Skin epidermis (tissue), 12 donors: ENCODE measurements at regions not wholly inside any gene's neighbourhood (a gene's known extent, or its start where the extent isn't known, plus 50 kb on each side); places are given as distances from the start of the nearest gene placed in this dataset.
A peak's percentile ranks its signal among the peaks of the same experiment; 100 is the strongest.

Experiments
- H3K27ac ChIP-seq, 21 experiments: fragments of 200-600 bp; sonication (generic) in 11 of 21; one replicate each; pipeline ENCODE4 v1.5.0; 2020; ENCODE audit warnings: mild to moderate bottlenecking in 3 of 21, inconsistent platforms in 2 of 21, moderate library complexity in 2 of 21
- H3K4me3 ChIP-seq, 7 experiments: fragments of 200-600 bp; sonication (generic) in 2 of 7; one replicate each; pipeline ENCODE4 v1.5.0; 2020; ENCODE audit warnings: inconsistent platforms in 2 of 7, mild to moderate bottlenecking in 2 of 7, moderate library complexity in 1 of 7

DNA sequence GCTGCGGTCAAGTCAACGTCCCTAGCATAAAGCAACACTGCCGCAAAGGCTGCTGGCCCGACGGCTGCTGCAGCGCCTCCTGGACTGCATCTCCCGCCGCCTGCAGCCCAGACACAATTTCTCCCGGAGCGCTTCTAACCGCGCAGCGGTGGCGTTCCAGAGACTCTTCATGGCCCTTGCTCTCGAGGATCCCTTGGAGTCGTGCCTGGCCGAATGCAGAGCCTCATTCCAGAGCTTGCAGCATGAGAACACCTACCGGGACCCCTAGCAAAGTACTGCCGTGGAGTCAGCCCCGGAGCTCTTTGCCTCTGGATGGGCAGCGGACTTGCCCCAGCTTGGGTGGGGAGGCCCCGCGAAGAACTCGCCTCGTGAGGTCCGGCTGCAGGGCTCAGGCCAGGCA, 79.7 kb upstream of the ZNF32 start:
- no peak overlapping the region for H3K4me3 ChIP-seq
- no peak overlapping the region for H3K27ac ChIP-seq

DNA sequence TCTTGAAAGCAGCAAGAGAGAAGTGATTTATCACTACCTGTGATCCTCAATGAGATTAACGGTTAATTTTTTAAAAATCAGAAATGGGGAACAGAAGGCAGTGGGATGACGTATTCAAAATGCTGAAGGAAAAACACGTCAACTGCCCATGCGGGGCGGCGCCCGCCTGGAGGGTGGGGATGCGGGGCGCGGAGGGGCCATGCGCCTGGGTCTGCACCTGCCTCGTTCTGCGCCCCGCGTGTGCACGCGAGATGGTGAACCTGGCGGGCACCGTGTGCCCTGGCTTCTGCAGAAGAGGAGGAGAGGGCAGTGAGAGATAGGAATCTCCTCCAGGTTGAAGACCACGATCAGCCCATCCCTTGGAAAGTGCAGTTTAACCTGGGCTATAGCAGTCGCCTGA, 79.3 kb upstream of the ZNF32 start:
- Histone ChIP-seq H3K27ac (no peak overlapping the region), H3K4me3 (no peak overlapping the region)

DNA sequence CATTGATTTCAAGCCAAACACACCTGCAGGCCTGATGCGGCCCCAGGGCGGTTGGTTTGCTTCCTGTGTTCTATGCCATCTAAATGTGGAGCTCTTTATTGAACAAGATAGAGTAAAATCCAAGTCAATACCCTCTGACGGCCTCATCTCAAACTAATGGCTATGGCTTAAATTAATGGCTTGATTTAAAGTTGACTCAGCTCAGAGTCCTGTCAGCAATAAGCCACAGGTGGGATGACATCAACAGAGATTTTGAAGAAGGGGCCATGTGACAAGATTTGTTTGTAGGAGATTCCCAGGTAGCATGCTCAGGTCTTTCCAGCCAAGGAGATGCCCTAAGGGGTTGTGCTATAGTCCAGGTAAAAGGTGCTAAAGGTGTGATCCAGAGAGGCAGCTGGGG, 66.7 kb upstream of the ZNF32 start:
- H3K4me3 ChIP-seq = no peak overlapping the region

DNA sequence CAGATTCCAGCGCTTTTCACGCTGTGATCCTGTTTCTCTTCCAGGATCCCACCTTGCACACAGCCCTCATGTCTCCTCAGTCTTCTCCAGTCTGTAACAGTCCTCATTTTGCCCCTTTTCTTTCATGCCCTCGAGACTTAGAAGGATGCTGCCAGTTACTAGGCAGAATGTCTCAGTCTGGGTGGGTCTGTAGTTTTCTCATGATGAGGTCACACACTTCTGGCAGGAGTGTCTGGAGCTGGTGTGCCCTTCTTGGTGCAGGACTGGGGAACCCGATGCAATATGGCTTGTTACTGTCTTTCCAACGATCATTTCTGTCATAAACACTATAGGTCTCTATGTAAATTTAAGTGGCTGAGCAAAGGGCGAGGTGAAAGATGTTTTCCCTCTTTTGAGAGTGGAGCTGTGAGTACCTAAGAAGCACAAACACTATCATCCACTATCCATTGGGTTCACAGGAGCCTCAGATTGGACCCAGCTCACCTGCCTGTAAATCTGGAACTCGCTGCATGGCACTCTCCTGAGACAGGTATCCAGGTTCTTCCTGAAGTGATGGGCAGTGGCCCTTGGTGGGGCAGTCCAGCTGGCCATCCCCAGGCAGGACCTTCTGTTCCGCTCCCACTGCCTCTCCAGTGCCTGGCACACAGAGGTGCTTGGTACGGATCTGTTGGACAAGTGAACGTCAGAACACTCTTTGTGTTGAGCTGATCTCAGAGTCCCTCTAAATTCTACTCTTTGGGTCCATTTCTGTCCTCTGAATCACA, 64.3 kb upstream of the ZNF32 start:
- H3K4me3 ChIP-seq = no peak overlapping the region

More for the DNA sequence above, 66.7 kb upstream of the ZNF32 start:
- no peak overlapping the region for H3K27ac ChIP-seq

DNA sequence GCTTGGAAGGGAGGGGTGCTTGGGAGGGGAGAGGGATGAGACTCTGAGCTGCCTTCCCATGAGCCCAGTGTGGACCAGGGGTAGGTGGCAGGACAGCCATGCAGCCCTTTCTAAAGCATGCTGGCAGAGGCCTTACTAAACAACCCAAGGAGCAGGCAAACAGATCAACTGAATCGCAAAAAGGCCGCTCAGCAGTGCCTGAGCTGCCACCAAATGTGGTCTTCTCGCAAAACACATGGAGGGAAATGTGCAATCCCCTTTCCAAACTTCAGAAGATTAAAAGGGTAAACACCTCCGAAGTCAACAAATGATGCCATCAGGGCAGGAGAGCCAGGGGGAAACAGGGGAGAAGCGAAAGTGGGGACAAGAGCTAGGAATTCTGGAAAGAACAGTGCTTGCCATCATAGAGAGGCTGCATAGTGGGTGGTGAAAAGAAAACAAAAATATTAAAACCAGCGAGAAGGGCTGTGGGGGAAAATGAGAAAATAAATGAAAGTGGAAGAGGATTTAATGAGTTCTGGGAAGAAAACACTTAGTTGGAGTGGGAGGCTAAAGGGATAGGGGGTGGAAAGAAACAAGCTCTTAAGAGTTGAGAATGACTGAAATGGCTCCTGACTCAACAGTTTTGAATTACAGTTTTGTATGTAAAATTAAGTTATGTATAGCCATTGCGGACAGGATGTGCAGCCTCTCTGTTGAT, 62.2 kb upstream of the ZNF32 start:
- no peak overlapping the region for H3K4me3 ChIP-seq

More for the DNA sequence above, 64.3 kb upstream of the ZNF32 start:
- no peak overlapping the region for H3K27ac ChIP-seq

DNA sequence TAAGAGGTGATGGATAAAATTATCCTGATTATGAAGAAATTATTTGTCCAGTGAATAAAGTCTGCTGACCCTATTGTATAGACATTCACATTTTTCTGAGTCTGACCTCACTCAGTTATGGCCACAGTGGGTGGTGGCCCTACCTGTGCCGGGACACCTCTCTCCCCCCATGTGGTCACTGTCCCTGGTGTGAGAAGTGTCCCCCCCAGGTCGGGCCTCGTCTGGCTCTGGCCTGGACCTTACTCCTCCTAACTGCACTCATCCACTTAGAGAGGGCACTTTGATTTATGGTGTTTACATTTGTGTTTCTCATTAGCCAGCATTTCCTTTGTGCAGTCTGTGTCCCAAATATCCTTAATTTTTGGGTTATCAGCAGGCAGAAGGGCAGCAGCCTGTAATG, 59.6 kb upstream of the ZNF32 start:
- Histone ChIP-seq H3K27ac (peak overlapping the region in 1 of 21 experiments; percentile 11), H3K4me3 (no peak overlapping the region)

More for the DNA sequence above, 62.2 kb upstream of the ZNF32 start:
- H3K27ac ChIP-seq = no peak overlapping the region

DNA sequence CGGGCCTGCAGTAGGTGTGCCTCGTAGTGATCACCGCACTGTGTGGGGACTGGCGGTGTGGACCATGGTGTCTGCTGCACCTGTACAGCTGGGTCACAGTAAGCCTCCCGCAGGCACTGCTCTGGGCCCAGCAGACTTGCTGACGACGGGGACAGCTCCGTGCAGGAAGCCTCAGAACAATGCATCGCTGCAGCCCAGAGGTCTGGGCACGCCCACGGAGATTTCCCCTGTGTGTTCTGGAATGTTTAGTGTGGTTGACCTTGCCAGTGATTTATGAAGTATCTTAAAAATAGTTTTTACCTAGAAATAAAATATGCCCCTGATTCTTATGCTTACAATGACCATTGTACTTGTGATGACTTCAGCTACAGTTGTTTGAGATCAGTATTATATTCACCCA, 59.1 kb upstream of the ZNF32 start:
- no peak overlapping the region for H3K27ac ChIP-seq
- no peak overlapping the region for H3K4me3 ChIP-seq

DNA sequence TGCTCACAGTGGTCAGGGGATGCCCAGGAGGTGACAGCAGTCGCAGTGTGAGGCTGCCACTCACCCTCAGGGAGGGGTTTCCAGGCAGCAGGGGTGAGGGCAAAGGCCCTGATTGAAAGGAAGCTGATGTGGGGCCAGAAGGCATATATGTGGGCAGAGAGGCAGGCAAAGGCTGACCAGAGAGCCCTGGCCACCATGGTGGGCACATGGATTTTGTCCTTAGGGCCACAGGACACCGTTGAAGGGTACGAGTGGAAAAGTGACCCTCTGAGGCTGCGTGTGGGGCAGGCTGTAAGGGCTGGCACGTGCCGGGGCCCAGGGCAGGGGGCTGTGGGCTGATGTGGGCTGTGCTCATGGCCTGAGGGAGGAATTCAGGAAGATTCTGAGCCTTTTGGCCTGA, 57.5 kb upstream of the ZNF32 start:
- Histone ChIP-seq H3K4me3 (no peak overlapping the region), H3K27ac (no peak overlapping the region)

DNA sequence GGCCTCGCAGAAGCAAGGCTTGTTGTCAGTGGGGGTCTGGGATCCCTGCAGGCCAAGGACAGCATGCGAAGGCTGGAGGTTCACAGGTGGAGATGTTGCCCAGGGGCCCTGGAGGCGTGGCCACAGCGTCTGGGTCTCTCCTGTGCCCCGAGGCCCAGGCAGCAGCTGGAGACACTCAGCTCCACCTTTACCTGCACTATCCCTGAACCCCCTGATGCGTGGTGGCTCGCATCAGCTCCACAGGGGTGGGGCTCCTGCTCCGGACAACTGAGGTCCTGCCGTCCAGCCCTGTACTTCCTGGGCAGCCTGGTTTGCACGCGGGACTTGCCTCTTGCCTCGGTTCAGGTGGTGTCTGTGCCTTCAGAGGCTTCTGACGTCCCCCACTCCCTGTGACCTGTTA, 54.6 kb upstream of the ZNF32 start:
- Histone ChIP-seq H3K27ac (no peak overlapping the region), H3K4me3 (no peak overlapping the region)

DNA sequence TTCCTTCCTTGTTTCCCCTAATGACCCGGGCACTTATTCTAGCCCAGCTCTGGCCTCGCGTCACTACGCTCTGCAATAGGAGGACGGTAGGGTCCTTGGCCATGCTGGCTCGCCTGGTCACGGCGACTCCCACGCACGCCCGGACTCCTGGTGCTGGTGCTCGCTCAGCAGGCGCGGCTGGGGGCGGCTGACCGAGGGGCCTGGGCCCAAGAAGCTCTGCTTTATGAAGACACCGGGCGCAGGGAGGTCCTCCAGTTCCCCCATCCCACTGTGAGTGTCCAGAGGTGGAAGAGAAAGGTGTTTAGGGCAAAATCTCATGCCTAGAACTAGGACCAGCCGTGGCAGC, 54.2 kb upstream of the ZNF32 start:
- H3K27ac ChIP-seq = no peak overlapping the region
- H3K4me3 ChIP-seq = no peak overlapping the region

DNA sequence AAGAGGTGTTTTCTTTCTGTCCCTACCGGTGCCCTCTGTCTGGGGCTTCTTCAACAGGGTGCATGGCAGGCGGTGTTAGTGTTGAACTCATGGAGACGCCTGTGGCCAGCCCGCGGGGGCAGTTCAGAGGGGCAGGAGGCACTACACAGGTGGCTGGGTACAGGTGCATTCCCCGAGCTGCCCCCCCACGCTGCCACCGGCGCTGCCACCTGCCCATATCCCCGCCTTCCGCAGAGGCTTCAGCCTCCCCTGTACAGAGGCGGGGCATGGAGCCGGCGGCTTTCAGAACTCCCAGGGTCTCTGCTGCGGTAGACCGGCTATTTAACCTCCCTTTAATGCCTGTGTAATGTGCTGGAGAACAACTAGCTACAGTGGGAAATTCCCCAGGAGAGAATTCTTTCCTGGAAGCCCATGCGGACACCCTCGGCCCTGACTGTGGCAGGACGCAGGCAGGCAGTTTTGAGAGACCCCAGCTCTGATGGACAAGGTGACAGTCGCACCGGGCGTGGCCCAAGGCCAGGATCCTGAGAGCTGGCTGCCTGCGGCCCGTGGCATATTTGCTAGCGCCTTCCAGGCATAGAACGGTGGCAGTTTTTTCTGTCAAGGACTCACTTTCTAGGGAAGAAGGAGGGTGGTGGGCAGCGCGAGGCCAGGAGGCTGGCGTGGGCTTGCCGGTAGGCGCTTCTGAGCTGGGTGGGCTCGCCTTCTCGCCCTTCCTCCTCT, 53.7 kb upstream of the ZNF32 start:
- no peak overlapping the region for H3K4me3 ChIP-seq
- no peak overlapping the region for H3K27ac ChIP-seq

DNA sequence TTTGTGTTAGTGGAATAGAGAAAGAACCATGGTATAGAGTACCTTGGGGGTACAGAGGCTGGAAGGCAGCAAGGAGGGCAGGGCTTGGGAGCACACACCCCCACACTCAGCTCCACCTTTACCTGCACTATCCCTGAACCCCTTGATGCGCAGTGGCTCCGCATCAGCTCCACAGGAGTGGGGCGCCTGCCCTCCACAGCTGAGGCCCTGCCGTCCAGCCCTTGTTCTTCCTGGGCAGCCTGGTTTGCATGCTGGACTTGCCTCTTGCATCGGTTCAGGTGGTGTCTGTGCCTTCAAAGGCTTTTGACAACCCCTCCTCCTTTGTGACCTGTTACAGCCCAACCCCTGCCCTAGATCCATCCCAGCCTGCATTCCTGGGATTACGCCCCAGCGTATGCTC, 52.6 kb upstream of the ZNF32 start:
- Histone ChIP-seq H3K4me3 (no peak overlapping the region), H3K27ac (no peak overlapping the region)

DNA sequence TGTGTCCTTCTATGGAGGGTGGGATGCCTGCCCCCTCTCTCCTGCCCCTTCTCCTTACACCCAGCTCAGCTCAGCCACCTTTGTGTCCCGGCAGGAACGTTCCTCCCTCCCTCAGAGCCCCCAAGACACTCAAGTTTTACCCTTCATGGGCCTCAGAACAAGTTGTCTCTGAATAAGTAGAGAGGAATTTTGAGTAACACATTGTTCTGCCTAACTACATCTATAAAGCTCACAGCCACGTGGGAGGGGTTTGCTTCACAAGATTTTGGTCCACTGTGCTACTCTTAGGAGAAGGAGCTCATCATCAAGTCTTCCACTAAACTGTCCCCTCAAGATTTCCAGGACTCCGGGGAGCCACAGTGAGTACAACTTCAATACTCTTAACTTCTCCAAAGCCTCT, 51.6 kb upstream of the ZNF32 start:
- Histone ChIP-seq H3K4me3 (no peak overlapping the region), H3K27ac (no peak overlapping the region)

DNA sequence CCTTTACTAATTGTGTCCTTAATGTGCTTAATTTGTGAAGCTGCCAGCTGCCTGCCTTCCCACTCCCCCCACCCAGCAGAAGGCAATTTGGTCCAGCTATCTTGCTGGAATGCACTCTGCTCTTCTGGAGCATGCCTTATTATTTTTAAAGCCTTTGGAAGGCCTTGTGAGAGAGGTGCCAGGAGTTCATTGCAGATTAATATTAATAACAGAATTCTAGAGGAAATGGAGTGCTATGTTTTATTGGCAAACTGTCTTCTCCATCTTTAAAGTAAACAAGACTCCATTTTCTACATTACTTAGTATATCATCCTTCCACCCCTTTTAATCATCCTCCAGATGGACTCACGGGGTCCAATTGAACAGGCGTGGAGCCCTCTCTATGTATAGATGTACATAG, 50.8 kb upstream of the ZNF32 start:
- H3K4me3 ChIP-seq = no peak overlapping the region
- no peak overlapping the region for H3K27ac ChIP-seq
